Immature natural killer cell (primary cell): ENCODE measurements at regions not wholly inside any gene's neighbourhood (a gene's known extent, or its start where the extent isn't known, plus 50 kb on each side); places are given as distances from the start of the nearest gene placed in this dataset.

Experiments used
- DNase-seq, 3 donors: peaks; one replicate each; pipeline ENCODE4 v3.0.0; 2022; ENCODE audit warnings: mixed read lengths in 1 of 3
- H3K27ac Mint-ChIP-seq, 6 donors: one replicate each; pipeline ENCODE4 v1.8.0; 2020; ENCODE audit warnings: mixed read lengths in 6 of 6, mild to moderate bottlenecking in 5 of 6, inconsistent platforms in 4 of 6, moderate library complexity in 3 of 6
- H3K27me3 Mint-ChIP-seq, 3 donors: one replicate each; pipeline ENCODE4 v1.8.0; 2020 to 2021; ENCODE audit warnings: low read depth in 3 of 3, mild to moderate bottlenecking in 3 of 3, mixed read lengths in 3 of 3, moderate library complexity in 3 of 3, inconsistent platforms in 1 of 3
- H3K36me3 Mint-ChIP-seq, 3 donors: one replicate each; pipeline ENCODE4 v1.8.0; 2020; ENCODE audit warnings: mixed read lengths in 3 of 3, inconsistent platforms in 2 of 3, mild to moderate bottlenecking in 2 of 3
- H3K4me1 Mint-ChIP-seq, 2 donors: one replicate each; pipeline ENCODE4 v1.8.0; 2020; ENCODE audit warnings: inconsistent platforms in 2 of 2, mild to moderate bottlenecking in 2 of 2, mixed read lengths in 2 of 2, moderate library complexity in 1 of 2
- H3K4me3 Mint-ChIP-seq, 5 donors: one replicate each; pipeline ENCODE4 v1.8.0; 2020; ENCODE audit warnings: mild to moderate bottlenecking in 5 of 5, mixed read lengths in 5 of 5, inconsistent platforms in 3 of 5, moderate library complexity in 3 of 5
- H3K9me3 Mint-ChIP-seq, 6 donors: one replicate each; pipeline ENCODE4 v1.8.0; 2020; ENCODE audit warnings: mild to moderate bottlenecking in 6 of 6, mixed read lengths in 6 of 6, inconsistent platforms in 4 of 6, moderate library complexity in 3 of 6

DNA sequence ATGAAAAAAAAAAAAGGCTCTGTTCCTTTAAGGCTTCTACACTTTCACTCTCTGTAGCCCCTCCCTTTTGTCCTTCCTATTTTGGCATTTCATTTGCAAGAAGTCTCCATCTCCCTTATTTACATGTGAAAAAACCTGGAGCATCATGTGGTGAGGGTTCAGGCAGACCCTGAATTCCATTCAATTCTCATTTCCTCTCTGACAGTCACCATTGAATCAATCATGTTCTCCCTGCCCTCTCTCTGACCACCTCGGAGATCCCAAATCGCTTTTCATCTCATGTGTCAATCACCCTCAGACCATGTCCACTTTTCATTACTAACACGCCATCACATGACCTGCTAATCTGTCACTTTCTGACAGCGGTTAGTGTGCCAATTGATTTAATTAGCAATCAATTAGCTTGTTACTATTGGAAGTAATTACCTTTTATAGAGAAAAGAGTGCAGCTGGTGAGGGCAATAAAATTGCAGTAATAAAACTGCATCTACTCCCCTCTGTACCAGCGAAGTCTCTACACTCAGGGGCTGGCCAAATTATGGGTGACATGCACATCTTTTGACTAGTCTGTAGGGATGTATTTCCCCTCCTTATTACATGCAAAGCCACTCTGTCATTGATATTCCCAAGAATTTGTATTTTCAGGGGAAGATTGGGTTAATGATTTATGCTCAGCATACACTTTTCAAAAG lies 317.4 kb downstream of the EN1 start:
- no peaks in the 10 kb centered on the region for H3K4me1 Mint-ChIP-seq
- no peak overlapping the region for H3K4me3 Mint-ChIP-seq
- H3K9me3 Mint-ChIP-seq = peaks cover 0 to 2% (median 0%) of the 10 kb centered on the region in 6 donors
- no peak for DNase-seq
- no peaks in the 10 kb centered on the region for H3K36me3 Mint-ChIP-seq
- H3K27ac Mint-ChIP-seq = no peak overlapping the region
- peaks cover 0 to 6% (median 1%) of the 10 kb centered on the region in 3 donors for H3K27me3 Mint-ChIP-seq

DNA sequence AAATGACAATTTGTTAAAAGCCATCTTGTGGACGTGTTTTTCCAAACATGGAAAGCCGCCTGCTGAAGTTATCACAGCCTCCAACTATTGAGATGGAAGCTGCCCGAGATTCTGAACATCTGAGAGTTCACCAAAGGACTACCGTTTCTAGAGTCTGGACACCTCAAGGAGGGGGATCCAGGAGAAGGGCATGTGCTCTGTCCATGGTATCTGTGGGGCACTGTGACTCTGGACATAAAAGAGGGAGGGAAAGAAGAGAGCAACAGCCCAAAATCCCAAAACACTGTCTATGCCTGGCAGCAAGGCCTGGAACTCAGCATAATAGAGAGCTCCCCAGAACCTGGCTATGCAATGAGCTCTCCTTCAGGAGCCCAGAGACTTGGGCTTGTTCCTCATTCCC lies 319.9 kb downstream of the EN1 start:
- no peak overlapping the region for H3K27ac Mint-ChIP-seq
- H3K9me3 Mint-ChIP-seq = peaks cover 0 to 2% (median 0%) of the 10 kb centered on the region in 6 donors
- H3K4me1 Mint-ChIP-seq = no peaks in the 10 kb centered on the region
- H3K4me3 Mint-ChIP-seq = no peak overlapping the region
- no peak for DNase-seq
- H3K27me3 Mint-ChIP-seq = peaks cover 0 to 6% (median 1%) of the 10 kb centered on the region in 3 donors
- H3K36me3 Mint-ChIP-seq = no peaks in the 10 kb centered on the region

GRCh38 chr2:118525346-118525745 lies 322.1 kb downstream of the EN1 start:
- Mint-ChIP-seq H3K27ac (no peak overlapping the region), H3K36me3 (no peaks in the 10 kb centered on the region), H3K9me3 (peaks cover 0 to 11% (median 5%) of the 10 kb centered on the region in 6 donors), H3K4me3 (no peak overlapping the region), H3K27me3 (peaks cover 2 to 6% (median 3%) of the 10 kb centered on the region in 3 donors), H3K4me1 (no peaks in the 10 kb centered on the region)
- DNase-seq = no peak

DNA sequence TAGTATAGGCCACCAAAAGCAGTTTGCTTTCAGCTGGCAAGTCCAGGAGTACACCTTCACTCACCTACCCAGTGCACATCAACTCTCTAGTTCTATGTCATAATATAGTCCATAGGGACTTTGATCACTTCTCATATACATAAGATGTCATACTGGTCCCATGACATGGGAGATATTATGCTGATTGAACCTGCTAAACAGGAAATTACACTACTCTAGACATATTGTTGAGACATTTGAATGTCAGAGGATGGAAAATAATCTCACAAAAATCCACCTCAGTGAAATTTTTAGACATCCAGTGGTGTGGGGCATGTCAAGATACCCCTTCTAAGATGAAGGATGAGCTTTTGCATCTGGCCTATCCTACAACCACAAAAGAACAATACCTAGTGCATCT lies 322.5 kb downstream of the EN1 start:
- Mint-ChIP-seq H3K27me3 (peaks cover 1 to 6% (median 2%) of the 10 kb centered on the region in 3 donors), H3K27ac (no peak overlapping the region), H3K4me3 (no peak overlapping the region)

DNA sequence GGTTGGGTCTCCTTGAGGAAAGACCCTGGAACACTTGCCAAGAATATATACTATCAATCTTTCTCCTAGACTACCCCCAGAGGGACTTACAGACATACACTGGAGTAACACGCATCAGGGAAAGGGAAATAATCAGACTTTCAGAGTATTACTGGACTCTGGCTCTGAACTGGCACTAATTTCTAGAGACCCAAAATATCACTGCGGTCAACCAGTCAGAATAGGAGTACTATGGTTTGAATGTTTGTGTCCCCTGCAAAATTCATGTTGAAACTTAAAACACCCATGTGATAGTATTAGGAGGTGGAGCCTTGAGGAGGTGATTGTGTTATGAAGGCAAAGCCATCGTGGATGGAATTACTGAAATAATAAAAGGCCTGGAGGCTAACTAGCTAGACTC lies 323.7 kb downstream of the EN1 start:
- no peak overlapping the region for H3K4me3 Mint-ChIP-seq
- peaks cover 0 to 5% (median 2%) of the 10 kb centered on the region in 3 donors for H3K27me3 Mint-ChIP-seq

More for the DNA sequence above, 322.5 kb downstream of the EN1 start:
- Mint-ChIP-seq H3K4me1 (no peaks in the 10 kb centered on the region), H3K9me3 (peaks cover 0 to 15% (median 5%) of the 10 kb centered on the region in 6 donors), H3K36me3 (no peaks in the 10 kb centered on the region)
- no peak for DNase-seq

GRCh38 chr2:118521960-118522359 lies 325.5 kb downstream of the EN1 start:
- Mint-ChIP-seq H3K9me3 (peaks cover 0 to 16% (median 6%) of the 10 kb centered on the region in 6 donors), H3K4me3 (no peak overlapping the region), H3K4me1 (no peaks in the 10 kb centered on the region), H3K27ac (no peak overlapping the region), H3K27me3 (peaks cover 0 to 5% (median 2%) of the 10 kb centered on the region in 3 donors), H3K36me3 (no peaks in the 10 kb centered on the region)
- no peak for DNase-seq

More for the DNA sequence above, 323.7 kb downstream of the EN1 start:
- Mint-ChIP-seq H3K4me1 (no peaks in the 10 kb centered on the region), H3K9me3 (peaks cover 0 to 16% (median 6%) of the 10 kb centered on the region in 6 donors), H3K36me3 (no peaks in the 10 kb centered on the region), H3K27ac (no peak overlapping the region)
- DNase-seq = no peak

- no peak for DNase-seq
- H3K4me1 Mint-ChIP-seq = no peaks in the 10 kb centered on the region
- H3K27ac Mint-ChIP-seq = no peak overlapping the region
- peaks cover 0 to 5% (median 2%) of the 10 kb centered on the region in 3 donors for H3K27me3 Mint-ChIP-seq
- H3K9me3 Mint-ChIP-seq = peaks cover 0 to 16% (median 6%) of the 10 kb centered on the region in 6 donors
- H3K36me3 Mint-ChIP-seq = no peaks in the 10 kb centered on the region
- H3K4me3 Mint-ChIP-seq = no peak overlapping the region
These were observed 326.2 kb downstream of the EN1 start for GRCh38 chr2:118521272-118521671.

- Mint-ChIP-seq H3K27me3 (peaks cover 0 to 5% (median 2%) of the 10 kb centered on the region in 3 donors), H3K4me3 (no peak overlapping the region), H3K4me1 (no peaks in the 10 kb centered on the region), H3K9me3 (peaks cover 0 to 16% (median 6%) of the 10 kb centered on the region in 6 donors), H3K27ac (no peak overlapping the region), H3K36me3 (no peaks in the 10 kb centered on the region)
- no peak for DNase-seq
These were observed 327.2 kb downstream of the EN1 start for GRCh38 chr2:118520246-118520645.

- DNase-seq = no peak
- H3K9me3 Mint-ChIP-seq = peaks cover 0 to 16% (median 7%) of the 10 kb centered on the region in 6 donors
- H3K4me1 Mint-ChIP-seq = no peaks in the 10 kb centered on the region
- H3K27ac Mint-ChIP-seq = no peak overlapping the region
- no peaks in the 10 kb centered on the region for H3K36me3 Mint-ChIP-seq
- no peak overlapping the region for H3K4me3 Mint-ChIP-seq
- H3K27me3 Mint-ChIP-seq = peaks cover 0 to 5% (median 2%) of the 10 kb centered on the region in 3 donors
These were observed 327.9 kb downstream of the EN1 start for GRCh38 chr2:118519511-118519910.

DNA sequence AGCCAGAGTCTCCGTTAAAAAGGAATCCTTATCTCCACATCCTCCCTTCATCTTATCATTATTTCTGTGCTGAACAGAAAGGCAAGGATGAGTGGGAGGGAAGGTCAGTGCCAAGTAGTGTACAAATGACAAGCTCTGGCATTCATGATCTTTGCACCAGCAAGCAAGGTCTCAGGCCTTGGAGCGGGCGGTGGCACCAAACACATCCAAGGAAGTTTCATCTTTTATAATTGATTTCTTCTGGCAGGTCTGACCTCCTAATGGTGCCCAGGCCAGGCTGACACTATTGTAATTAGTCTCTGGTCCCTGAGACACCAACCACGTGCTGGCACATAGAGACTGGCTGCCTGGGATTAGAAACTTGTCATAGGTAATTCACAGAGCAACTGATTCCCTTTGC lies 336.6 kb downstream of the EN1 start:
- Mint-ChIP-seq H3K27me3 (peaks cover 0 to 3% (median 3%) of the 10 kb centered on the region in 3 donors), H3K27ac (no peak overlapping the region), H3K36me3 (no peaks in the 10 kb centered on the region), H3K4me3 (no peak overlapping the region), H3K4me1 (no peaks in the 10 kb centered on the region), H3K9me3 (peaks cover 0 to 6% (median 2%) of the 10 kb centered on the region in 6 donors)
- DNase-seq = no peak

GRCh38 chr2:118509319-118510004 lies 338.0 kb downstream of the EN1 start:
- no peak overlapping the region for H3K27ac Mint-ChIP-seq
- H3K9me3 Mint-ChIP-seq = peaks cover 0 to 4% (median 1%) of the 10 kb centered on the region in 6 donors
- no peak overlapping the region for H3K4me3 Mint-ChIP-seq
- H3K4me1 Mint-ChIP-seq = no peaks in the 10 kb centered on the region
- no peak for DNase-seq
- H3K36me3 Mint-ChIP-seq = no peaks in the 10 kb centered on the region
- H3K27me3 Mint-ChIP-seq = peaks cover 0 to 3% (median 3%) of the 10 kb centered on the region in 3 donors

DNA sequence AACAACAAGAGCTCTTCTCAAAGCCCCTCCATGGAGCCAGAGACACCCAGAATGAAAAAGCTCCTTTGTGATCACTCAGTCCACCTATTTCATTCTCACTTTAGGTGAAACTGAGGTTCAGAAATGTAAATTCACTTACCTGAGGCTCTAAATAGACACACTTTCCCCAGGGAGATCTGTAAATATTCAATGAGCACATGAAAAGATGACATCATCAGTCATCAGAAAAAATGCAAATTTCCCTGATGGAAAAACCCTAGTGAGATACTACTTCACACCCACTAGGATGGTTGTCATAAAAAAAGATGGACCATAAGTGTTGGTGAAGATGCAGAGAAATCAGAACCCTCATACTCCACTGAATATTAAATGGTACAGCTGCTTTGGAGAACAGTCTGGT lies 339.2 kb downstream of the EN1 start:
- Mint-ChIP-seq H3K4me3 (no peak overlapping the region), H3K27ac (no peak overlapping the region), H3K27me3 (peaks cover 0 to 3% (median 3%) of the 10 kb centered on the region in 3 donors), H3K36me3 (no peaks in the 10 kb centered on the region), H3K9me3 (no peaks in the 10 kb centered on the region), H3K4me1 (no peaks in the 10 kb centered on the region)
- DNase-seq = no peak

GRCh38 chr2:118505436-118505835 lies 342.0 kb downstream of the EN1 start:
- DNase-seq = no peak
- Mint-ChIP-seq H3K36me3 (no peaks in the 10 kb centered on the region), H3K27ac (no peak overlapping the region), H3K4me3 (no peak overlapping the region), H3K4me1 (no peaks in the 10 kb centered on the region), H3K9me3 (no peaks in the 10 kb centered on the region), H3K27me3 (peaks cover 0 to 3% (median 3%) of the 10 kb centered on the region in 3 donors)

DNA sequence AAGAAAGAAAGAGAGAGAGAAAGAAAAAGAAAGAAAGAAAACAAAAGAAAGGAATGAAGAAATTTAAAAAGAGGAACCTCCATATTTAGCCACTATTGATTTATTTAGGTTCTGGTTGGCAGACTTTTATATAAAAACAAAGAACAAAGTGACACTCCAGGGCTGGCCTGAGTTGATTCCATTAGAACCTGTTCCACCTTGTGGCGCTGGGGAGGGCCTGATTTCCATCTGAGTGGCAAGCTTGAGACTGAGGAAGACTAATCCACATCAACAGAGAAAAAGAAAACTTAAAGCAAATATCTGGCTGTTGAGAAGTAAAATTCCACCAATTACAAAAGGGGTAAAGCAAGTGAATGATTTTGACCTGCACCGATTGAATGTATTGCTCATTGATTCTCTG lies 345.3 kb downstream of the EN1 start:
- Mint-ChIP-seq H3K27ac (no peak overlapping the region), H3K9me3 (no peaks in the 10 kb centered on the region), H3K4me3 (no peak overlapping the region), H3K36me3 (no peaks in the 10 kb centered on the region), H3K27me3 (peaks cover 0 to 3% (median 0%) of the 10 kb centered on the region in 3 donors), H3K4me1 (no peaks in the 10 kb centered on the region)
- DNase-seq = no peak
